H1 (cell line): ENCODE measurements at regions not wholly inside any gene's neighbourhood (a gene's known extent, or its start where the extent isn't known, plus 50 kb on each side); places are given as distances from the start of the nearest gene placed in this dataset.

ENCODE experiments used
- CTCF ChIA-PET: fragments of 300-600 bp; sonication (Branson Sonifier 250); formaldehyde crosslinking; loops from one replicate; lab custom pipeline; 2021; ENCODE audit not compliant: partially characterized antibody; lab: Charles Lee
- POLR2A ChIA-PET: fragments of 300-600 bp; sonication (Branson Sonifier 250); formaldehyde crosslinking; loops from one replicate; lab custom pipeline; 2021; ENCODE audit warnings: inconsistent platforms; ENCODE audit not compliant: partially characterized antibody; lab: Charles Lee
- DNase-seq, 2 experiments: peaks; one replicate each; pipeline versions ENCODE4 v3.0.0 to v3.0.0-alpha.2; 2010 to 2022; ENCODE audit warnings: low spot score in 2 of 2, low read depth in 1 of 2, mixed read lengths in 1 of 2
- FAIRE-seq: peaks from 2 replicates; lab custom pipeline; 2011; peaks lifted over from hg19 to GRCh38; lab: Jason Lieb, UNC
- H2AFZ ChIP-seq: 2 replicates; pipeline ENCODE4 v1.8.1; 2012; ENCODE audit warnings: low read length, inconsistent platforms
- H2AK5ac ChIP-seq: 2 replicates; pipeline ENCODE4 v1.6.1; 2013; ENCODE audit warnings: low read depth, low read length
- H2BK120ac ChIP-seq: replicated peaks from 2 replicates; pipeline ENCODE3; 2013; ENCODE audit warnings: low read depth, low read length, inconsistent platforms
- H2BK12ac ChIP-seq: 2 replicates; pipeline ENCODE4 v1.6.1; 2013; ENCODE audit warnings: low read depth, low read length
- H2BK15ac ChIP-seq: 2 replicates; pipeline ENCODE4 v1.6.1; 2013; ENCODE audit warnings: low read length
- H2BK20ac ChIP-seq: 2 replicates; pipeline ENCODE4 v1.6.1; 2013; ENCODE audit warnings: low read length
- H2BK5ac ChIP-seq: 2 replicates; pipeline ENCODE4 v1.6.1; 2013; ENCODE audit warnings: low read depth, low read length
- H3K14ac ChIP-seq: 2 replicates; pipeline ENCODE4 v1.6.1; 2013; ENCODE audit warnings: inconsistent platforms; ENCODE audit not compliant: insufficient read length
- H3K18ac ChIP-seq: 2 replicates; pipeline ENCODE4 v1.6.1; 2013; ENCODE audit warnings: low read length; ENCODE audit errors: extremely low read depth
- H3K23ac ChIP-seq: 2 replicates; pipeline ENCODE4 v1.6.1; 2013; ENCODE audit warnings: inconsistent platforms; ENCODE audit not compliant: insufficient read length
- H3K23me2 ChIP-seq: 2 replicates; pipeline ENCODE4 v1.6.1; 2013; ENCODE audit warnings: low read depth, low read length
- H3K27ac ChIP-seq: 2 replicates; pipeline ENCODE4 v1.6.1; 2011; ENCODE audit warnings: low read depth, low read length, inconsistent platforms
- H3K27me3 ChIP-seq, 4 experiments: replicated peaks in 1 of 4; 1 replicate in 1 of 4; 2 replicates in 3 of 4; pipeline versions ENCODE4 v1.6.1 to v1.8.1; 2011 to 2013; ENCODE audit warnings: low read length in 3 of 4, mild to moderate bottlenecking in 3 of 4, inconsistent platforms in 2 of 4, mixed read lengths in 2 of 4, moderate library complexity in 1 of 4; ENCODE audit not compliant: control insufficient read depth in 3 of 4, insufficient read depth in 3 of 4; ENCODE audit errors: extremely low read depth in 1 of 4
- H3K36me3 ChIP-seq, 4 experiments: 2 replicates each; pipeline versions ENCODE4 v1.6.1 to v1.8.1; 2011 to 2013; ENCODE audit warnings: mild to moderate bottlenecking in 4 of 4, low read length in 3 of 4, moderate library complexity in 2 of 4, control low read depth in 1 of 4, inconsistent platforms in 1 of 4; ENCODE audit not compliant: insufficient read depth in 4 of 4, control insufficient read depth in 2 of 4
- H3K4ac ChIP-seq: replicated peaks from 2 replicates; pipeline ENCODE3; 2013; ENCODE audit warnings: low read length, low read depth, mixed read lengths, inconsistent platforms; ENCODE audit not compliant: insufficient read length
- H3K4me1 ChIP-seq, 4 experiments: replicated peaks in 1 of 4; 1 replicate in 1 of 4; 2 replicates in 3 of 4; pipeline versions ENCODE4 v1.6.1 to v1.8.1; 2011 to 2013; ENCODE audit warnings: low read length in 3 of 4, inconsistent platforms in 2 of 4, mixed read lengths in 1 of 4; ENCODE audit not compliant: insufficient read depth in 4 of 4, control insufficient read depth in 3 of 4
- H3K4me2 ChIP-seq, 2 experiments: 2 replicates each; pipeline versions ENCODE4 v1.6.1 to v1.8.1; 2011 to 2013; ENCODE audit warnings: low read depth in 2 of 2, low read length in 2 of 2, control low read depth in 1 of 2, inconsistent platforms in 1 of 2, mild to moderate bottlenecking in 1 of 2; ENCODE audit not compliant: insufficient read depth in 1 of 2
- H3K4me3 ChIP-seq, 4 experiments: fragments of 200-600, 300-600 bp in 1 of 4; sonication (generic), shearing (Covaris generic), sonication (Bioruptor Twin) in 1 of 4; 2 replicates each; pipeline versions ENCODE4 v1.5.1 to v1.8.1; 2011 to 2016; ENCODE audit warnings: low read length in 4 of 4, low read depth in 3 of 4, control low read depth in 2 of 4, inconsistent platforms in 2 of 4, mild to moderate bottlenecking in 2 of 4, mixed read lengths in 1 of 4, moderate library complexity in 1 of 4; ENCODE audit not compliant: insufficient read depth in 2 of 4; ENCODE audit errors: extremely low read depth in 1 of 4
- H3K56ac ChIP-seq: replicated peaks from 2 replicates; pipeline ENCODE3; 2013; ENCODE audit warnings: low read depth, mild to moderate bottlenecking, mixed read lengths, low read length, inconsistent platforms; ENCODE audit not compliant: insufficient read length
- H3K79me1 ChIP-seq: 2 replicates; pipeline ENCODE4 v1.6.1; 2013; ENCODE audit warnings: low read depth, low read length, control low read depth
- H3K79me2 ChIP-seq, 2 experiments: 2 replicates each; pipeline versions ENCODE4 v1.6.1 to v1.8.1; 2012 to 2013; ENCODE audit warnings: low read length in 2 of 2, mild to moderate bottlenecking in 2 of 2, inconsistent platforms in 1 of 2; ENCODE audit not compliant: insufficient read depth in 2 of 2, control insufficient read depth in 1 of 2
- H3K9ac ChIP-seq, 4 experiments: replicated peaks in 1 of 4; 1 replicate in 1 of 4; 2 replicates in 3 of 4; pipeline versions ENCODE4 v1.6.1 to v1.8.1; 2011 to 2013; ENCODE audit warnings: low read depth in 3 of 4, low read length in 3 of 4, control low read depth in 2 of 4, mild to moderate bottlenecking in 2 of 4, moderate library complexity in 2 of 4, inconsistent platforms in 1 of 4; ENCODE audit errors: extremely low read depth in 1 of 4
- H3K9me3 ChIP-seq, 2 experiments: 2 replicates each; pipeline versions ENCODE4 v1.6.1 to v1.8.1; 2012 to 2013; ENCODE audit warnings: mild to moderate bottlenecking in 2 of 2, moderate library complexity in 2 of 2, control low read depth in 1 of 2, inconsistent platforms in 1 of 2, low read depth in 1 of 2, low read length in 1 of 2, mixed read lengths in 1 of 2; ENCODE audit not compliant: insufficient read depth in 2 of 2
- H4K20me1 ChIP-seq, 2 experiments: replicated peaks in 1 of 2; 2 replicates each; pipeline versions ENCODE3 to v1.8.1; 2011 to 2013; ENCODE audit warnings: inconsistent platforms in 2 of 2, low read length in 2 of 2, mild to moderate bottlenecking in 1 of 2; ENCODE audit not compliant: insufficient read depth in 2 of 2, control insufficient read depth in 1 of 2
- H4K5ac ChIP-seq: 2 replicates; pipeline ENCODE4 v1.6.1; 2013; ENCODE audit warnings: low read length, low read depth, mixed read lengths, inconsistent platforms; ENCODE audit not compliant: insufficient read length
- H4K8ac ChIP-seq: 2 replicates; pipeline ENCODE4 v1.8.0; 2013; ENCODE audit warnings: mild to moderate bottlenecking, moderate library complexity, low read length, inconsistent platforms; ENCODE audit not compliant: insufficient read depth; ENCODE audit errors: extremely low read depth
- H4K91ac ChIP-seq: replicated peaks from 2 replicates; pipeline ENCODE3; 2013; ENCODE audit warnings: low read length, mixed read lengths, inconsistent platforms; ENCODE audit not compliant: insufficient read length
- CBX8 ChIP-seq: fragments of 300-800, 300-1000 bp; sonication (generic); IDR thresholded peaks from 2 replicates; pipeline ENCODE4 v1.7.1; 2016; ENCODE audit warnings: low read depth, low read length, borderline replicate concordance
- SIRT6 ChIP-seq: IDR thresholded peaks from one replicate; pipeline ENCODE4 v1.7.1; 2012; ENCODE audit warnings: low read length, inconsistent platforms
- SIX5 ChIP-seq: IDR thresholded peaks from 2 replicates; pipeline ENCODE4 v1.6.1; 2011; ENCODE audit warnings: mild to moderate bottlenecking, low read depth, low read length
- SP4 ChIP-seq: IDR thresholded peaks from 2 replicates; pipeline ENCODE4 v1.6.1; 2012; ENCODE audit warnings: low read length, inconsistent platforms
- WGBS, 2 experiments: shearing (Covaris generic) in 1 of 2; methylation state at CpG; one replicate each; pipeline versions ENCODE4 v1.1.6 to v1.1.7; 2013 to 2015; ENCODE audit warnings: low lambda C conversion rate in 2 of 2, mixed read lengths in 2 of 2, inconsistent platforms in 1 of 2, low coverage in 1 of 2, missing lambda C conversion rate in 1 of 2; ENCODE audit not compliant: insufficient replicate concordance in 2 of 2, insufficient coverage in 1 of 2, insufficient read length in 1 of 2; ENCODE audit errors: extremely low coverage in 1 of 2, missing lambda C conversion rate in 1 of 2; 5-methylcytosine and 5-hydroxymethylcytosine counted together

DNA sequence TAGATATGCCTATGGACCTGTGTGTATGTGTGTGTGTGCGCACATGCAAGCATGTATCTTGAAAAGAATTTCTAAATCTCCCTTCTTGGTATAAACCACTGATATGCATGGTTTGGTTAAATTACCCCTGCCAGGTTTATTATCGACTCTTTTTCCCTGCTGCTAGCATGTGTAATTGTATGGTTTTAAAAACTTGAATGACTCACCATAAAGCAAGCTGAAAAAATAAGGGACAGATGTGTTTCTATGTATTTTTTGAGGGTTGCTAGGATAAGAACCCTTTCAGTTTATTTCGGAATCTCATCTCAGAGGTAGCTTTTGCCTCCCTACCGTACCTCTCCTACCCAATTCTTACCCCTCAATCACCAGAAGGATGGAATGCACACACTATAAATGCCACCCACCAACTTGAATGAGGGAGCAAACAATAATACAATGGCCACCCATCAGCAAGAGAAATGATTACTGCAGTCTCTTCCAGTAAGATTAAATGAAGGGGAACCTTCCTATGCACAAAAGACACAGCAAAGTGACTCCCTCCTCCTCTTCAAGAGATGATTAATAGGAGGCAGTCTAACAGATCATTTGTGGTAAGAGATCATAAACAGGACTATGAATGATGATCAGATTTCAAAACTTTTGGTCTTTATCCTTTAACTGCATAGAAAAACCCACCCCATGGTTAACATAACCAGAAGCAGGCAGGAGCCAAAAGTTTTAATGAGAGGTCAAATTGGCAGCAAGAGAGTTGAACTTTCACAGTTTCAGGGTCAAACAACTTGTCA is 357.2 kb downstream of the SATB2 start:
- Histone ChIP-seq H3K4me2 (no peak overlapping the region), H4K5ac (no peak overlapping the region), H2AK5ac (no peak overlapping the region), H3K4me3 (no peak overlapping the region), H2BK12ac (no peak overlapping the region), H3K56ac (no peak overlapping the region), H3K14ac (no peak overlapping the region), H3K23me2 (no peaks in the 10 kb centered on the region), H2BK5ac (no peak overlapping the region), H2AFZ (peak overlapping the region; percentile 80), H3K79me1 (no peaks in the 10 kb centered on the region), H3K27ac (no peak overlapping the region), H3K79me2 (no peaks in the 10 kb centered on the region), H3K4me1 (peaks cover 0 to 3% (median 0%) of the 10 kb centered on the region in 4 experiments; a peak in 1 of 7 replicates), H3K36me3 (no peaks in the 10 kb centered on the region), H4K8ac (no peak overlapping the region), H3K9ac (no peak overlapping the region), H3K27me3 (no peaks in the 10 kb centered on the region), H4K20me1 (no peaks in the 10 kb centered on the region), H3K4ac (no peak overlapping the region), H2BK15ac (no peak overlapping the region), H3K23ac (no peak overlapping the region), H4K91ac (no peak overlapping the region), H3K9me3 (no peaks in the 10 kb centered on the region), H2BK20ac (no peak overlapping the region), H2BK120ac (no peak overlapping the region), H3K18ac (no peak overlapping the region)
- TF ChIP-seq CBX8 (no peak), SIRT6 (no peak), SP4 (no peak), SIX5 (no peak)
- POLR2A ChIA-PET: no interaction called here
- CTCF ChIA-PET: interaction anchor here (1.4 kb wide), 1 partner anchor 30 kb away, joined by 3 read pairs; no protein-coding TSS in a partner anchor
- WGBS, 2 experiments: 89% methylated on average over 4 of the region's 4 CpGs; no CpG with 5 or more reads in 1 of the 2 experiments
- FAIRE-seq (no peak), DNase-seq (no peak)
